Kidney epithelial cell (primary cell): ENCODE measurements at regions not wholly inside any gene's neighbourhood (a gene's known extent, or its start where the extent isn't known, plus 50 kb on each side); places are given as distances from the start of the nearest gene placed in this dataset.

ENCODE experiments used
- DNase-seq: peaks from one replicate; pipeline ENCODE4 v3.0.0-alpha.2; 2010; ENCODE audit warnings: low read depth
- H3K27me3 ChIP-seq: 2 replicates; pipeline ENCODE4 v1.6.0; 2011; ENCODE audit warnings: low read length; ENCODE audit not compliant: control insufficient read depth, insufficient read depth
- H3K36me3 ChIP-seq: 2 replicates; pipeline ENCODE4 v1.5.1; 2011; ENCODE audit warnings: low read length; ENCODE audit not compliant: control insufficient read depth, insufficient read depth
- H3K4me3 ChIP-seq: 2 replicates; pipeline ENCODE4 v1.5.1; 2011; ENCODE audit warnings: low read depth, mild to moderate bottlenecking, control low read depth, low read length
- CTCF ChIP-seq: IDR thresholded peaks from 2 replicates; pipeline ENCODE4 v1.5.1; 2011; ENCODE audit warnings: mild to moderate bottlenecking, moderate library complexity, low read length, control low read depth, inconsistent platforms; ENCODE audit not compliant: insufficient read depth, poor library complexity, severe bottlenecking

DNA sequence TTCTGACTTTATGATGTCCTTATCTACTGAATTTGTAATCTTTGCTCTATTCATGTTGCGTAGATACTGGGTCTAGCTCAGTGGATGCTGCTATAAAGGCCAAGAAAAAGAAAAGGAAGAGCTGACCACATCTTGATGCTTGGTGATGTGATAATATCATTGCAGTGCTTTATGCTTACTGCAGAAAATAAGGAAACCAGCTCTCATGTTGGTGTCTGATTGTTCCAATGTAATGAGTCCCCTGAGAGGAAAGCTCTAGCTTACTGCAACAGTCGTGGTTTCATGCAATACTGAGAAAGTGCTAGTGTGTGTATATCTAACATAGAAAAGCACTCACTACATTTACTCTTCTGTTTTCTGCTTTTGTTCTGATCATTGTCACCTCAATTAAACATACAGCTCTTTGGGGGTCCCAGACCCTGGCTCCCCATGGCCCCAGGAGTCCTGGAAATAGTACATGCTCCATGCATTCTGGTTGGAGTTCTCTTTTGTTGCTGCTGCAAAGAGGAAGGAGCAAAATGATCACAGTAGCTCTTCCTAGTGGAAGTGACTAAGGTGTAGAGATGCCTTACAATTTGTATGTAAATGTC, 338.8 kb downstream of the CYRIA start:
- DNase-seq = no peak
- Histone ChIP-seq H3K27me3 (no peaks in the 10 kb centered on the region), H3K4me3 (no peak overlapping the region), H3K36me3 (no peaks in the 10 kb centered on the region)
- no peak for TF ChIP-seq CTCF

DNA sequence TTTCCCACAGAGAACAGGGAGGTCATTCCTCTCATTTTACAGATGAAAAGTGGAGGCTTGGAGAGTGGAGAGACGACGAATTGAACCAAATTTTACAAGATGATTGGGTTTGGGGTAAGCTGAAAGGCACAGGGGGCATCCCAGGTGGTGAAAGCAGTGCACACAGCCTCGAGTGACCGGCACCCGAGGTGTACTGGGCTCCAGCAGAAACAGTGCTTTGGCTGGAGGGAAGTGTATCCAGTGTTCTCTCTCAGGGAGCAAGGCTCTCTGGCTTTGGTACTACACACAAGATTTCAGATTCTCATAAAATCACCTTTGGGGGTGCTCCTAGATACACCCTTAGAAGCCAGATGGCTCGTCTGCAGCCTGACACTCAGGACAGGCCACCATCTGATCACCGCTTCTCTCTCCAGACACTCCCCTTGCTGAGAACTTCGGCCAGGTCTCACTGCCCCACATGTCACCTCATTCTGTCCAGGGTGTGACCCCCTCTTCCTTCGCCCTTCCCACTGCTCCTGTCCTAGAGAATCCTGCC, 339.6 kb downstream of the CYRIA start:
- DNase-seq = no peak
- Histone ChIP-seq H3K36me3 (no peaks in the 10 kb centered on the region), H3K27me3 (no peaks in the 10 kb centered on the region), H3K4me3 (no peak overlapping the region)
- TF ChIP-seq CTCF = no peak

DNA sequence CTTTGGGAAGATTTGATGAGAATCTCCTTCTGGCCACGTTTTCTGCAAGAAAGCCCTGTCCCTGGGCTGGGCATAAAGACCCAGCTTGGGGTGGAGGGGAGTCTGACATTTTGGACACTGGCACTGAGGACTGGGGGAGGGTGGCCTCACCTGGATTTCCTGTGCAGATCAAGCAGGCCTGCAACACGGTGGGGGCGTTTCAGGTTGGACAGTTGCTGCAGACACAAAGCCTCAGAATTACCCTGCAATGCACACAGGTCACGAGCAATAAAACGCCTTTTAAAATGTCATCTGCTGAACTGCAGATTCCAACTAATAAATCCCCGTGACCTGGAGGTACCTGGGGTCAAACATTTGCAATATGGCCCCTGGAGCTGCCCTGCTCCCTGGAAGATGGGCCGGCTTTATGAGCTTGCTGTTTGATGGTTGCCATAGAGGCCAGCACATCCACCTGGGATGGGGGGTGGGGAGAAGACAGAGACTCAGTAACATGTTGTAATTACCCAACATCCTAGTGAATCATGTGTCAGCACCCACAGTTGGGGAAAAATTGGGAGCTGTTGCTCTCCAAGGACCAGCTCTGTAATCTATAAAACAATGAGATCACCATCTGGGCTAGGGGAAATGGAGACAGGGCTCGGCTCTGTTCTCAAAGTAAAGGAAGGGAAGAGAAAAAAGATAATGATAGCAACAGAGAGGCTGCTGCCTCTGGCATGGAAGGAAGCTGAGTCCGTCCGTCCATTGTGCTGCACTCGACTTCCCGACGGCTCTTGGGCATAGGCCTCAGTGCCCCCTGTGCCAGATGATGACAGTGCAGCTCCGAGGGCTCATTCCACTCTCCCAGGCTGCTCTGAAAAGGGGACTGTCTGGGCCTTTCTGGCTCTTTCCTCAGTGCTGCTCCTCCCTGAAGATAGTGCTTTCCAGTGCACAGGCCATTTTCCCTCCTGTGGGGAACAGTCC, 340.3 kb downstream of the CYRIA start:
- no peak for DNase-seq
- no peaks in the 10 kb centered on the region for H3K36me3 ChIP-seq
- no peak for TF ChIP-seq CTCF
- H3K4me3 ChIP-seq = no peak overlapping the region
- H3K27me3 ChIP-seq = no peaks in the 10 kb centered on the region

DNA sequence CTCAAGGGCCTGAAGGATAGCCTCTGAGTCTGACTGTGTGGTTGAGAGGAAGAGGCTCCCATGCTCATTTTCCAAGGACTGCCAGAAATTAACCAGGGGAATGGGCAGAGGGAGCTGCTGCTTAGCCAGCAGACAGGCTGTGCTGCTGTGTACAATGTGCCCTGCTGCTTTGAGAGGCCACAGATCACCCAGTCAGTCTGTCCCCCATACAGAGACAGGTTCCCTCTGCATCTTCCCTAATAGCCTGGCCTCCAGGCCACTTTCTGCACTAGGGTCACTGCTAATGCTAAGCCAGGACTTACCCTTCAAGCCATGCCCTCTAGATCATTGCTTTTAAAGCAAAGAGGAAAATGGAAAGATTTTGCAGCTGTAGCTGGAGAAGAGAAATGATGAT, 341.1 kb downstream of the CYRIA start:
- no peaks in the 10 kb centered on the region for H3K27me3 ChIP-seq
- no peak for DNase-seq

GRCh38 chr2:16323551-16324543, 341.8 kb downstream of the CYRIA start:
- DNase-seq = no peak
- no peak for TF ChIP-seq CTCF
- Histone ChIP-seq H3K27me3 (no peaks in the 10 kb centered on the region), H3K4me3 (no peak overlapping the region), H3K36me3 (no peaks in the 10 kb centered on the region)

More for the DNA sequence above, 341.1 kb downstream of the CYRIA start:
- no peaks in the 10 kb centered on the region for H3K36me3 ChIP-seq
- H3K4me3 ChIP-seq = no peak overlapping the region
- no peak for TF ChIP-seq CTCF
